ENCODE measurements at regions not wholly inside any gene's neighbourhood (a gene's known extent, or its start where the extent isn't known, plus 50 kb on each side); places are given as distances from the start of the nearest gene placed in this dataset.

DNA sequence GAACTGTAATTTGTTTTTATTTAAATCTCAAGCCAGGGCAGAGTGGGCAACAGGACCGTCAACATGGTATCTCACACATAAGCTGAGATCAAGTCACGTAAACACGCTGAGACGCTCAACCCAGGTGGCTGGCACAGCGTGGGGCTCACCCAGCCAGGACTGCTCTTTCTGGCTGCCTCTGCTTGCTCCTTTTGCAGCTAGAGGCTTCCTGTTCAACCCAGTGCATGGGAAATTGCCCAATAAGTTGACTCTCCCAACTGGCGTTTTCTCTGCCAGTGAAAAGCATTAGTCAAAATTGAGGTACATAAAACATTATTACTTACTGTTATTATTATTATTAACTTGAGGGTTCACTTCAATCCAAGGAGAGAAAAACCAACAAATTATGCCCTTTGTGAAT is 398.1 kb downstream of the NR2F2 start:
- TF ChIP-seq, protein P1, sequence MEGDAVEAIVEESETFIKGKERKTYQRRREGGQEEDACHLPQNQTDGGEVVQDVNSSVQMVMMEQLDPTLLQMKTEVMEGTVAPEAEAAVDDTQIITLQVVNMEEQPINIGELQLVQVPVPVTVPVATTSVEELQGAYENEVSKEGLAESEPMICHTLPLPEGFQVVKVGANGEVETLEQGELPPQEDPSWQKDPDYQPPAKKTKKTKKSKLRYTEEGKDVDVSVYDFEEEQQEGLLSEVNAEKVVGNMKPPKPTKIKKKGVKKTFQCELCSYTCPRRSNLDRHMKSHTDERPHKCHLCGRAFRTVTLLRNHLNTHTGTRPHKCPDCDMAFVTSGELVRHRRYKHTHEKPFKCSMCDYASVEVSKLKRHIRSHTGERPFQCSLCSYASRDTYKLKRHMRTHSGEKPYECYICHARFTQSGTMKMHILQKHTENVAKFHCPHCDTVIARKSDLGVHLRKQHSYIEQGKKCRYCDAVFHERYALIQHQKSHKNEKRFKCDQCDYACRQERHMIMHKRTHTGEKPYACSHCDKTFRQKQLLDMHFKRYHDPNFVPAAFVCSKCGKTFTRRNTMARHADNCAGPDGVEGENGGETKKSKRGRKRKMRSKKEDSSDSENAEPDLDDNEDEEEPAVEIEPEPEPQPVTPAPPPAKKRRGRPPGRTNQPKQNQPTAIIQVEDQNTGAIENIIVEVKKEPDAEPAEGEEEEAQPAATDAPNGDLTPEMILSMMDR (conservative IDR thresholded peaks at IDR 0.05): no peak
- H3K27ac ChIP-seq: no peak overlapping the region

DNA sequence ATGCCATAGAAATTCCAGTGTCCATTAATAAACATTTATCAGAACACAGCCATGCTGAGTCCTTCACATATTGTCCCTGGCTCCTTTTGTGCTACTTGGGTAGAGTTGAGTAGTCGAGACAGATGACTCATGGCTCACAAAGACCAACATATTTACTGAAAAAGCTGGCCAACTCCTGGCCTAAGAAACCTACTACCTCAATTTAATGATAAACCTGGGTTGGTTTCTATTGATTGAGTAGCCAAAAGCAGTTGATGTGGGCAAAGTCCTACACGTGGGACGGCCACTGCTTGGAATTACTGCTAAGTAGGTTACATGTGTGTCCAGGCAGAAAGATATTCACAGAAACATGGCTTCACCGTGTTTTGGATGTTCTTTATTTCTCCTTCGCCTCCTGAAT is 402.2 kb downstream of the NR2F2 start:
- TF ChIP-seq, protein P1 (conservative IDR thresholded peaks at IDR 0.05): no peak
- H3K27ac ChIP-seq: no peak overlapping the region

DNA sequence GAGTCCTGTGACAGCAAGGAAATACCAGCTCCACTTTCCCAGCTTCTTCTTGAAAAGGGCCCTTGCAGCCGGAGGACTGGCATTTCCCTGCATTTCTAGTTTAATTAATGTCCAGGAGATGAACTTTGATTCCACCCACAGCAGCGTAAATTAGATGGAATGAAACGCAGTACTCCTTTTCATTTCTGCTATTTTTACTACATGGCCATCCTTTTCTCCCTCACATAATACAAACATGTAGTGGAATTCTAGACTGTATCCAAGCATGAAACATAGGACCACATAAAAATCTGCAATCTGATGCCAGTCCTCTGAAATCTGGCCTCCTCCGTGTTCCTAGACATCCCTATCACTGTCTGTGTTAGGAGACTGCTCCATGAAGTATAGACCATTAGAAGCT is 403.2 kb downstream of the NR2F2 start:
- TF ChIP-seq, protein P1 (conservative IDR thresholded peaks at IDR 0.05): no peak
- no peak overlapping the region for H3K27ac ChIP-seq

DNA sequence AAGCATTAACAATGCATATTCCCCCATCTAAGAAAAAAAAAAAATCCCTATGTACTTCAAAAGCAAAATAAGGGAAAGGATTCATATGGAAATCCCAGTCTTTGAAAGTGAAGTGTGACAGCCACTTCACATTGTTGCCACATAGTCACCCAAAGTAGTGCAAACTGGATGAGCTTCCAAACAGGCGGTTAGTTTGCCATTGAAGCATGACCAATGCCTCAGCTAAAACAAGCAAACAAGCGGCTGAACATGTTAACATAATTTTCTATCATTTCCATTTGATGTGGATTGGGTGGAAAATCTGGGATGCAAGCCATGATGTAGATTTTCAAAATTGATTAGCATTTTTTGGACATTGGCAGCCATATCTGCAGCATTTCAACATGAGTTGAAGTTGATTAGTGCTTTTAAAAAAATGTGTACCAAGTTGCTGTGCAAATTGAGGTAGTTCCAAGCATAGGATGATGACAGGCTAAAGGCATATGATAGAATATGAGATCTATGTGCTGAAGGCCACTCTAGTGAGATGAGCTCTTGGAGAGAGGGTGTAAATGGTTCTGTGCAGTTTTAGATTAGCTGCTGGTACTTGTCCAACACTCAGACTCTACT is 405.2 kb downstream of the NR2F2 start:
- H3K27ac ChIP-seq: no peak overlapping the region
- TF ChIP-seq, protein P1 (conservative IDR thresholded peaks at IDR 0.05): no peak

DNA sequence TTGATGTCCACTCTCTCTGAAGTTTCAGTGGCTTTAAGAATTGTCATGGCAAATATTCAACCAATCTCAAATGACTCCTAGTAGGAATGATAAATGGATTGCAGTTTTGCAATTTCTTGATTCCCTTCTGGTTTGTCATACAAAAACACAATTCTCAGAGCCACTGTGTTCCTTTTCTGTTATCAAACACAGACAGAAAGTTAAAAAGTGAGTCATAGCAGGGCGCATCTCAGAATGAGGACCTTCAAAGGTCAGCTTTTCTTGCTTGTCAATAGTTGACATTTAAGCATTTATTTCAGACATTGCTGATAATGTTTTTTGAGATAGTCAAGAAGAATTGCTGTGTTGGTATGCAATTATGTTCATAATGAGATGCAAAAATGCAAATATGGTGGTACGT is 405.9 kb downstream of the NR2F2 start:
- H3K27ac ChIP-seq: no peak overlapping the region
- TF ChIP-seq, protein P1 (conservative IDR thresholded peaks at IDR 0.05): no peak

DNA sequence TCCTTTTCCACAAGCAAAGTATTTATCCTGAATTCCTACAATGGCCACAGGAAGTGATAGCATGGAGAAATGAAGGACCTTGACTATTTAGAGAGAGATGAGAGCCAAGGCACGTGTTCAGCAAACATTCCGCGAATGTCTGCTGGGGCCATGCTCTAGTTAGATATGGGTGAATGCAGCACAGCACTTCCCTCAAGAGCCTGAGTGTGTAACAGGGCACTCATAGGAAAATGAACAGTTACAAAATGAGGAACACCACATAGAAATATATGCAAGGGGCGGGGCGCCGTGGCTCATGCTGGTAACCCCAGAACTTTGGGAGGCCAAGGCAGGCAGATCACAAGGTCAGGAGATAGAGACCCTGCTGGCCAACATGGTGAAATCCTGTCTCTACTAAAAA is 406.9 kb downstream of the NR2F2 start:
- TF ChIP-seq, protein P1 (conservative IDR thresholded peaks at IDR 0.05): no peak
- no peak overlapping the region for H3K27ac ChIP-seq

DNA sequence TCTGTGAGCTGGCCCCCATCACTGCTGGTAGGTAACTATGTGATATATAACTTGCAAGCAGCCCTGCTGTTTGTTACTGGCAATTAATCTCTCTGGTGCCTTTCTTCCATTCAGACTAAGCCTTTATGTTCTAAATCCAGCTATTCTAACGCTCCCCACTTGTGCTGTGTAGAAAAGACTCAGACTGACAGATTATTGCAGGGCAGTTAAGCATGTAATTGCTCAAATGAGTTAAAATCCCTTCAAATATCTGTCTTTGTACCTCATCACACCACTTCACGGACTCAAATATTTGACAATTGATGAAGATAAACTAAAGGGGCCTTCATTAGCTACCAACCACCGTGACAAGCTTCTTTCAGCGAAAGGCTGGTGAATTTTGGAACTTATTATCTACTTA is 416.2 kb downstream of the NR2F2 start:
- H3K27ac ChIP-seq: no peak overlapping the region
- TF ChIP-seq, protein P1 (conservative IDR thresholded peaks at IDR 0.05): no peak
